A172 (cell line): ENCODE measurements at regions not wholly inside any gene's neighbourhood (a gene's known extent, or its start where the extent isn't known, plus 50 kb on each side); places are given as distances from the start of the nearest gene placed in this dataset.
"Not testable (repeated sequence)": the region's sequence is repeated elsewhere in the genome, so short reads cannot be mapped to it uniquely, and the experiment has no call there.

Experiments
- DNase-seq: peaks from one replicate; pipeline ENCODE4 v3.0.0-alpha.2; 2015; ENCODE audit warnings: low spot score

DNA sequence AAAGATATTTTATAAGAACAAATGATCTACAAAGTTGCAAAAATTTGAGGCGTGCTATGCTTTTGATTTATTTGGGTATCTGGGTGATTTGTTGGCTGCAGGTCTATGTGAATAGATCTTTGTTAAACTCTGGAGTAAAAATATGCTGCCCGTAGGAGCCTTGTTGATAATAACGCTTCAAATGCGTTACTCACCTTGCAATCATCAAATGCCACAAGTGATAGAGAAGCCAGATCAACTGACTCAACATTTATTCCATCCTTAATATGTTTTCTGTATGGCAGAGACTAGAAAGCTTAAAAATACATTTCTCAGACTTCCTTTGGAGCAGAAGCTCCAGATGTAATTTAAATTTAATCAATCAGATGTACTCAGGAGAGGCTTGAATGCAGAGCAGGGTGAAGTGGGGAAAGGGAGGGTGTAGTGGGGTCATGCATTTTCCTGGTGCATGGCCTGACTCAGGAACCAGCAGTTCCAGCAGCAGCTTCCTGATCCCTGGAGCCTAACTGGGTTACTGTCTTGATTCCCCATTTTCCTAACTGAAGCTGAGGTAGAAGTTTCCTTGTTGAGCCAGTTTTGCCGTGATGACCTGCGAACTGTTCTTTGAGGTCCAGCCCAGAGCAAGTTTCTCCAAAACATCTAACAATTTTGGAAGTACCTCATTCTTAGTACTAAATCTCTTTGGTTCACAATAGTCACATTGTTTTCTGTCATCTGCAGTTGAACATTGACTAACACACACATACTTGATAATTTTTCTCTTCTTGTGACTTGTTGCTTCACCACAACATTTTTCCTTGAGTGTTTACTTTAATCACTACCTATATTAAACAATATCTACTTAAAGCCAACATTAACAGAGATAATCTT lies 284.7 kb upstream of the CWC22 start:
- DNase-seq: peak; percentile 63

- DNase-seq: peak; percentile 60
Measured at GRCh38 chr2:180291060-180291459, 284.0 kb upstream of the CWC22 start.

GRCh38 chr2:180289627-180290026 lies 282.5 kb upstream of the CWC22 start:
- DNase-seq: no peak

DNA sequence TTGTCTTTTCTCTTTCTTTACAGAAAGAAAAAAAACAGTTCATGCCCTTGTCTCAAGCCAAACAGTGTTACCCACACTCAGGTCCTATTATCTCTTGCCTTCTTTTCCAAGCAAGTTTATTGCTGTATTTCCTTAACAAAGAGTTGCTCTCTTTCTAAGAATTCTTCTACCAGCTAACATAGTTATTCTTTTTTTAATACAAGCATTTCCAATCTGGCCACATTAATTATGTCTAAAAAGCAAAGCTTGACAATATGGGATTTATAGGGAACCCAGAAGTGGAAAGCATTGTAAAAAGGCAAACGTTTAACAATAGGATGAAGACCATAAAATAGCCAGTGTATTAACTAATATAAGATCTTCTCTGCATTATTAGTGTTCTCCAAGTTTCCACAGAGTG lies 272.5 kb upstream of the CWC22 start:
- no peak for DNase-seq

- DNase-seq: no peak
Measured at GRCh38 chr2:180276733-180277132, 269.6 kb upstream of the CWC22 start.

DNA sequence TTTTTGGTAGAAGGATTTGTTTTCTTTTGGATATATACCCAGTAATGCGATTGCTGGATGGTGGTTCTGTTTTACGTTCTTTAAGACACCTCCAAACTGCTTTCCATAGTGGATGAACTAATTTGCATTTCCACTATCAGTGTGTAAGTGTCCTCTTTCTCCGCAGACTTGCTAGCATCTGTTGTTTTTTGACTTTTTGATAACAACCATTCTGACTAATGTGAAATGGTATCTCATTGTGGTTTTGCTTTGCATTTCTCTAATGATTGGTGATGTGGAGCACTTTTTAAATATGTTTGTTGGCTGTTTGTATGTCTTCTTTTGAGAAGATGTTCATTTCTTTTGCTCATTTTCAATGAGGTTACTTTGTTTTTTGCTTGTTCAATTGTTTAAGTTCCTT lies 260.9 kb upstream of the CWC22 start:
- no peak for DNase-seq

DNA sequence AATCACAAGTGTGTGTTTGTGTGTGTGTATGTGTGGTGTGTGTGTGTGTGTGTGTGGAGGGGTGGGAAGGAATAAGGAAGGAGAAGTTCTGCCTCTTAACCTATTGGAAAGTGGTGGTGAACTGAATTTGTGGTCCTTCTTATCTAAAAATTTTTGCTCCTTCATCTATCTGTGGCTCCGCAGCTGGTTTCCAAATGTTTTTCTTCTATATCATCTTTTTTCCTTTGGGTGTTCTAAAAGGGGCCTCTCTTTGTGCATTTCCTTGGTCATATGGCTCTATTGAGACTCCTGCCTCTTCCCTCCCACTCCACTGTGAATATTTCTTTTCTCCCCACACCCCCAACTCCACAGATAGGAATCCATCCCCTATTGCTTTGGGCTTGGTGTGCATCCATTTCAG lies 254.9 kb upstream of the CWC22 start:
- DNase-seq: no peak

DNA sequence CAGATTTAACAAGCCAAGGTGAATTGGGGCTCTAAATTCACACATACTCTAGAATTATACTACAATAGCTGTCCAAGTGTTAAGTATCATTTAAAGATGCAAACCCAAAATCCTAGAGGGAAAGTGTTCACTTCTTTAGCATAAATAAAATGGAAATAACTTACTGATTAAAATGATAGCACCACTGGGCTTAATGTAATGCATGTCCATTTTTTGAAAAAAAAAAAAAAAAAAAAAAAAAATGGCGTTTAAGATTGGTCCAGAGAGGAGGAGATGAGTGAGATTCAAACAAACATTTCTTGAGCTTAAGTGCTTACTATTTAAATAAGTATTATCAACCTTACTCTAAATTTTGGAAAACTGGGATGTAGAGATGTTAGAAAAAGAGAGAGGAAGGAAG lies 251.5 kb upstream of the CWC22 start:
- no peak for DNase-seq

GRCh38 chr2:180258041-180258537 lies 251.0 kb upstream of the CWC22 start:
- no peak for DNase-seq

DNA sequence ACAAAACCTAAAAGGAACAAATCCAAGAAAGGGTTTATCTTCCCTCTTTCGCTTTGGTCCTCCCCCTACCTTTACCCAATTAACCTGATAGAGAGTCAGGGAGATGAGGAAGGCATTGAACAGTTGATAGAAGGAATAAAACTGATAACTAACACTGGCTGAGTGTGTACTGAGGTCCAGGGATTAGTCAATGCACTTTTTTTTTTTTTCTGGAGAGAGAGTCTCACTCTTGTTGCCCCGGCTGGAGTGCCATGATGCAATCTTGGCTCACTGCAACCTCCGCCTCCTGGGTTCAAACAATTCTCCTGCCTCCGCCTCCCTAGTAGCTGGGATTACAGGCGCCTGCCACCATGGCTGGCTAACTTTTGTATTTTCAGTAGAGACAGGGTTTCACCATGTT lies 250.2 kb upstream of the CWC22 start:
- no peak for DNase-seq

- DNase-seq: no peak
Measured at GRCh38 chr2:180255981-180256380, 248.9 kb upstream of the CWC22 start.

GRCh38 chr2:180254872-180255271 lies 247.8 kb upstream of the CWC22 start:
- DNase-seq: no peak

- no peak for DNase-seq
Measured at GRCh38 chr2:180247658-180248057, 240.6 kb upstream of the CWC22 start.

DNA sequence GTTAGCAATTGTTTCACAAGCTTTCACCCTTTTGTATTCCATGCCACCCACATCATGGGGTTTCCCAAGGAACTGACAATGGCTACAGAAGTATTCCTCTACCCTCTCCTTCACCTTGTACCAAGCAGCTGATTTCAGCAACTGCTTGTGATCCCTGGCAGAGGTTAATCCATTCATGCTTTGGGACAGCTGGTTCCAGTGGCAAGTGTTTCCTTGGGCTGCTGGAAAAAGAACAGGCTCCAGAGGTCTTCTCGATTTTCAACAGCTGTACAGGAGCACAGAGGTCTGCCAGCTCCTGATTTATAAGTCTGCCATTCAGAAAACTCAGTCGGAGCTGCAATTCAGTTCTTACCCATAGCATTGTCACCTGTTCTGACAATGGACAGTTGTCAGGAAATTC lies 239.2 kb upstream of the CWC22 start:
- no peak for DNase-seq

GRCh38 chr2:180240774-180241173 lies 233.7 kb upstream of the CWC22 start:
- DNase-seq: peak; percentile 26

GRCh38 chr2:180238729-180239128 lies 231.6 kb upstream of the CWC22 start:
- DNase-seq: no peak

- not testable (repeated sequence) for DNase-seq
Measured at GRCh38 chr2:180236061-180236460, 229.0 kb upstream of the CWC22 start.

DNA sequence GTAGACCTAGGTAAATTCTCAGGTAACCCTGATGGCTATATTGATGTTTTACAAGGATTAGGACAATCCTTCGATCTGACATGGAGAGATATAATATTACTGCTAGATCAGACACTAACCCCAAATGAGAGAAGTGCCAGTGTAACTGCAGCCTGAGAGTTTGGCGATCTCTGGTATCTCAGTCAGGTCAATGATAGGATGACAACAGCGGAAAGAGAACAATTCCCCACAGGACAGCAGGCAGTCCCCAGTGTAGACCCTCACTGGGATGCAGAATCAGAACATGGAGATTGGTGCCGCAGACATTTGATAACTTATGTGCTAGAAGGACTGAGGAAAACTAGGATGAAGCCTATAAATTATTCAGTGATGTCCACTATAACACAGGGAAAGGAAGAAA lies 228.4 kb upstream of the CWC22 start:
- not testable (repeated sequence) for DNase-seq

GRCh38 chr2:180234991-180235390 lies 227.9 kb upstream of the CWC22 start:
- DNase-seq: not testable (repeated sequence)

DNA sequence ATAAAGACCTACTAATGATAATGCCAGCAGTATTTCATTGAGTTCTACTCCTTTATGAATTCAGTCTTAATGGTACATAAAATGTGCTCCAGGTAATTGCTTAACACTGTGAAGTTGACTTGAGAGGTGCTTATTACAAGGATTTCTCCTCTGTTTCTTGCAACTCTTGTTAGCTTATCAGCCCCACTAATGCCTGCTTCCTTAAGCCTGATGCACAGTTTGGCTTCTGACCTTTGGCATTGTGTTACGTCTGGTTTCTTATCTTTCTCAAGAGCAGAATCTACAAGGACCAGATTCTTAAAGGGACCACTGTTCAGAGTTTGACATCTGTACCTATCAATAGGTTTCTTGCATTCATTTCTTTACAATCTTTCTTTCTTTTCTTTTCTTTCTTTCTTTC lies 223.9 kb upstream of the CWC22 start:
- DNase-seq: no peak

DNA sequence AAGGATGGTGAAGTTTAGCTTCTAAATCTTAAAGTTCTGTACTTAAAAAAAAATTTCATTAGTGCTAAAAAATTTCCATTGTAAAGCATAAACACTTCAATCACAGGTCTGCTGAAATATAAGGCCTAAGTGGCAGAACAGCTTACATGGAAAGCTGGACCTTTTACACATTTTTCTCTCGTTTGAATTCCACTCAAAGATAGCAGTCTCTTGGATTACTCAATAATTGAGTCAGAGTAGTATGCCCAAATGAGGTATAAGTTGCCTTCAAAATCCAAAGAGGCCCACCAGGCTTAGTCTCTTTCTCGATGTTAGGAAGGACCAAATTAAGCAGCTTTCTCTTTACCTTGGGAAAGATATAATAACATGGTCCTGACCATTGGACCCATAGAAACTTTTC lies 220.4 kb upstream of the CWC22 start:
- DNase-seq: no peak

- no peak for DNase-seq
Measured at GRCh38 chr2:180225118-180225517, 218.0 kb upstream of the CWC22 start.

DNA sequence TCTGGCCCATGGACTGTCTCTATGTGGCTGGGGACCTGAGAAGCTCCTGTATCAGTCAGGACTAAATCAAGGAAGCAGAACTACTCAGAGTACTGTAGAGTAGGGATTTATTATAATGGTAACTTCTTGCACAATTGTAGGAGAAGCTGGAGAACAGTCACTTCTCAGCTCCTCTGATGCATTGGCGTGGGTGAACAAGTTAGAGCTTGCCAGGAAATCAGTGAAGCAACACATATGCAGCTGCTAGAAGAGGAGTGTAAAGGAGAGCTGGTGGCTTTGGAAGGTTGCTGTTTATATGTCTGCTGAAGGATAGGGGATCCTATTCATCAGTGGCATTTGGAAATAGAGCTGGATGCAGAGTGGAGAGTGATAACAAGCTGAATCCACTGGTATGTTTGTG lies 215.5 kb upstream of the CWC22 start:
- DNase-seq: no peak

DNA sequence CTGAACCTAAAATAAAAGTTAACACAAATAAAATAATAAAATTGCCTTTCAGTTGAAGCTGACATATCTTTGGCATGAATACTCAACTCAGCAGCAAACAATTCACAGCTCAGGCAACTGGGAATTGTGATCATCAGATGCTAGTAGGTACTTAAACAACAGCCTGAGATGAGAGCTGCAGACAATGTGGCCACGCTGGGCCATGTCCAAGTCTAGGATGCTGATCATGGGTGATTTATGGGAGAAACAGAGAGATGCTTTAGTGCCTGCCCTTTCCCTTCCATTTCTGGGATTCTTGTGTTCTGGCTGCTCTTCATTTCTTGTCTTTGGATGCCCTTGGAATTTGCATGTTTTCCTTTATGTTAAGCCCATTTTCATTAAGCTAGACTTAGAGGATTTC lies 212.4 kb upstream of the CWC22 start:
- peak; percentile 13 for DNase-seq
